ENCODE measurements at regions not wholly inside any gene's neighbourhood (a gene's known extent, or its start where the extent isn't known, plus 50 kb on each side); places are given as distances from the start of the nearest gene placed in this dataset.

GRCh38 chr3:193989186-193989585 lies 146.8 kb upstream of the HES1 start:
- no peak for ATAC-seq (replicated peaks; ENCODE audit: extremely low read depth, poor library complexity, severe bottlenecking)
- H3K27ac Mint-ChIP-seq (ENCODE audit: low read depth): no peak overlapping the region
- peaks cover 19% of the 10 kb centered on the region for H3K27me3 Mint-ChIP-seq
- H3K4me3 Mint-ChIP-seq: no peak overlapping the region
- DNase-seq (ENCODE audit: low spot score in 2 of 2): no peak
- no peaks in the 10 kb centered on the region for H3K9me3 Mint-ChIP-seq
- H3K36me3 Mint-ChIP-seq (ENCODE audit: insufficient read depth): no peaks in the 10 kb centered on the region
- no peaks in the 10 kb centered on the region for H3K4me1 Mint-ChIP-seq

GRCh38 chr3:193991666-193992424 lies 144.1 kb upstream of the HES1 start:
- ATAC-seq (replicated peaks; ENCODE audit: extremely low read depth, poor library complexity, severe bottlenecking): no peak
- Mint-ChIP-seq H3K27ac (ENCODE audit: low read depth) (no peak overlapping the region), H3K9me3 (no peaks in the 10 kb centered on the region), H3K36me3 (ENCODE audit: insufficient read depth) (no peaks in the 10 kb centered on the region), H3K4me1 (no peaks in the 10 kb centered on the region), H3K27me3 (peaks cover 3% of the 10 kb centered on the region), H3K4me3 (no peak overlapping the region)
- DNase-seq (ENCODE audit: low spot score in 2 of 2): no peak

- ATAC-seq (replicated peaks; ENCODE audit: extremely low read depth, poor library complexity, severe bottlenecking): no peak
- H3K4me1 Mint-ChIP-seq: no peaks in the 10 kb centered on the region
- no peak overlapping the region for H3K4me3 Mint-ChIP-seq
- no peaks in the 10 kb centered on the region for H3K36me3 Mint-ChIP-seq (ENCODE audit: insufficient read depth)
- no peaks in the 10 kb centered on the region for H3K27me3 Mint-ChIP-seq
- no peak for DNase-seq (ENCODE audit: low spot score in 2 of 2)
- H3K27ac Mint-ChIP-seq (ENCODE audit: low read depth): no peak overlapping the region
- H3K9me3 Mint-ChIP-seq: no peaks in the 10 kb centered on the region
Observed at GRCh38 chr3:193992425-193993037, 143.4 kb upstream of the HES1 start.

GRCh38 chr3:193996221-193996620 lies 139.7 kb upstream of the HES1 start:
- no peak for ATAC-seq (replicated peaks; ENCODE audit: extremely low read depth, poor library complexity, severe bottlenecking)
- DNase-seq (ENCODE audit: low spot score in 2 of 2): no peak
- no peak overlapping the region for H3K4me3 Mint-ChIP-seq
- H3K9me3 Mint-ChIP-seq: no peaks in the 10 kb centered on the region
- no peak overlapping the region for H3K27ac Mint-ChIP-seq (ENCODE audit: low read depth)
- H3K4me1 Mint-ChIP-seq: no peaks in the 10 kb centered on the region
- peaks cover 1% of the 10 kb centered on the region for H3K36me3 Mint-ChIP-seq (ENCODE audit: insufficient read depth)
- peaks cover 25% of the 10 kb centered on the region for H3K27me3 Mint-ChIP-seq

- peaks cover 3% of the 10 kb centered on the region for H3K36me3 Mint-ChIP-seq (ENCODE audit: insufficient read depth)
Observed at GRCh38 chr3:193996641-193997089, 139.3 kb upstream of the HES1 start.

GRCh38 chr3:193997228-193998122 lies 138.5 kb upstream of the HES1 start:
- Mint-ChIP-seq H3K27ac (ENCODE audit: low read depth) (no peak overlapping the region), H3K4me1 (no peaks in the 10 kb centered on the region), H3K4me3 (no peak overlapping the region), H3K36me3 (ENCODE audit: insufficient read depth) (peaks cover 3% of the 10 kb centered on the region), H3K27me3 (peaks cover 35% of the 10 kb centered on the region), H3K9me3 (no peaks in the 10 kb centered on the region)
- no peak for DNase-seq (ENCODE audit: low spot score in 2 of 2)
- no peak for ATAC-seq (replicated peaks; ENCODE audit: extremely low read depth, poor library complexity, severe bottlenecking)

More at GRCh38 chr3:193996641-193997089, 139.3 kb upstream of the HES1 start:
- H3K4me3 Mint-ChIP-seq: no peak overlapping the region
- H3K27ac Mint-ChIP-seq (ENCODE audit: low read depth): no peak overlapping the region
- DNase-seq (ENCODE audit: low spot score in 2 of 2): no peak
- no peaks in the 10 kb centered on the region for H3K4me1 Mint-ChIP-seq
- no peaks in the 10 kb centered on the region for H3K9me3 Mint-ChIP-seq
- H3K27me3 Mint-ChIP-seq: peaks cover 27% of the 10 kb centered on the region
- no peak for ATAC-seq (replicated peaks; ENCODE audit: extremely low read depth, poor library complexity, severe bottlenecking)

GRCh38 chr3:193998123-193998448 lies 137.9 kb upstream of the HES1 start:
- no peak for ATAC-seq (replicated peaks; ENCODE audit: extremely low read depth, poor library complexity, severe bottlenecking)
- DNase-seq (ENCODE audit: low spot score in 2 of 2): no peak
- Mint-ChIP-seq H3K36me3 (ENCODE audit: insufficient read depth) (peaks cover 3% of the 10 kb centered on the region), H3K27me3 (peaks cover 40% of the 10 kb centered on the region), H3K9me3 (no peaks in the 10 kb centered on the region), H3K4me1 (no peaks in the 10 kb centered on the region), H3K4me3 (no peak overlapping the region), H3K27ac (ENCODE audit: low read depth) (no peak overlapping the region)

GRCh38 chr3:193998628-193999195 lies 137.2 kb upstream of the HES1 start:
- no peak overlapping the region for H3K4me3 Mint-ChIP-seq
- no peaks in the 10 kb centered on the region for H3K9me3 Mint-ChIP-seq
- H3K4me1 Mint-ChIP-seq: no peaks in the 10 kb centered on the region
- no peak for ATAC-seq (replicated peaks; ENCODE audit: extremely low read depth, poor library complexity, severe bottlenecking)
- peaks cover 46% of the 10 kb centered on the region for H3K27me3 Mint-ChIP-seq
- no peak overlapping the region for H3K27ac Mint-ChIP-seq (ENCODE audit: low read depth)
- DNase-seq (ENCODE audit: low spot score in 2 of 2): no peak
- H3K36me3 Mint-ChIP-seq (ENCODE audit: insufficient read depth): peaks cover 3% of the 10 kb centered on the region

- no peak overlapping the region for H3K27ac Mint-ChIP-seq (ENCODE audit: low read depth)
- H3K27me3 Mint-ChIP-seq: peaks cover 53% of the 10 kb centered on the region
- no peak overlapping the region for H3K4me3 Mint-ChIP-seq
- peaks cover 3% of the 10 kb centered on the region for H3K36me3 Mint-ChIP-seq (ENCODE audit: insufficient read depth)
- no peaks in the 10 kb centered on the region for H3K4me1 Mint-ChIP-seq
- ATAC-seq (replicated peaks; ENCODE audit: extremely low read depth, poor library complexity, severe bottlenecking): no peak
- no peak for DNase-seq (ENCODE audit: low spot score in 2 of 2)
- no peaks in the 10 kb centered on the region for H3K9me3 Mint-ChIP-seq
Observed at GRCh38 chr3:194000100-194000499, 135.8 kb upstream of the HES1 start.

- H3K27ac Mint-ChIP-seq (ENCODE audit: low read depth): no peak overlapping the region
- DNase-seq (ENCODE audit: low spot score in 2 of 2) (no peak), ATAC-seq (replicated peaks; ENCODE audit: extremely low read depth, poor library complexity, severe bottlenecking) (no peak)
- no peaks in the 10 kb centered on the region for H3K4me1 Mint-ChIP-seq
- no peak overlapping the region for H3K4me3 Mint-ChIP-seq
- H3K9me3 Mint-ChIP-seq: no peaks in the 10 kb centered on the region
- H3K27me3 Mint-ChIP-seq: peaks cover 58% of the 10 kb centered on the region
- peaks cover 3% of the 10 kb centered on the region for H3K36me3 Mint-ChIP-seq (ENCODE audit: insufficient read depth)
Observed at GRCh38 chr3:194000712-194001111, 135.2 kb upstream of the HES1 start.

- no peak overlapping the region for H3K4me3 Mint-ChIP-seq
- peaks cover 3% of the 10 kb centered on the region for H3K36me3 Mint-ChIP-seq (ENCODE audit: insufficient read depth)
- H3K4me1 Mint-ChIP-seq: no peaks in the 10 kb centered on the region
- ATAC-seq (replicated peaks; ENCODE audit: extremely low read depth, poor library complexity, severe bottlenecking) (no peak), DNase-seq (ENCODE audit: low spot score in 2 of 2) (no peak)
- no peak overlapping the region for H3K27ac Mint-ChIP-seq (ENCODE audit: low read depth)
- peaks cover 62% of the 10 kb centered on the region for H3K27me3 Mint-ChIP-seq
- no peaks in the 10 kb centered on the region for H3K9me3 Mint-ChIP-seq
Observed at GRCh38 chr3:194001728-194002459, 134.1 kb upstream of the HES1 start.

Data from central memory CD8-positive, alpha-beta T cell (primary cell).